Parathyroid adenoma (tissue), 2 donors: ENCODE measurements at regions not wholly inside any gene's neighbourhood (a gene's known extent, or its start where the extent isn't known, plus 50 kb on each side); places are given as distances from the start of the nearest gene placed in this dataset.
"Not testable (repeated sequence)": the region's sequence is repeated elsewhere in the genome, so short reads cannot be mapped to it uniquely, and the experiment has no call there.

ENCODE experiments used
- H2AFZ ChIP-seq: fragments of 300-600 bp; sonication (generic); one replicate; pipeline ENCODE4 v1.7.0; 2017; ENCODE audit warnings: antibody characterized with exemption, mild to moderate bottlenecking
- H3K27ac ChIP-seq: fragments of 300-600 bp; sonication (generic); one replicate; pipeline ENCODE4 v1.7.0; 2017
- H3K27me3 ChIP-seq: fragments of 300-600 bp; sonication (generic); one replicate; pipeline ENCODE4 v1.7.0; 2017; ENCODE audit warnings: low read length; ENCODE audit not compliant: control insufficient read depth, insufficient read depth
- H3K36me3 ChIP-seq: fragments of 300-600 bp; sonication (generic); one replicate; pipeline ENCODE4 v1.7.0; 2017; ENCODE audit warnings: low read length; ENCODE audit not compliant: control insufficient read depth, insufficient read depth
- H3K4me1 ChIP-seq: fragments of 300-600 bp; sonication (generic); one replicate; pipeline ENCODE4 v1.7.0; 2017; ENCODE audit warnings: control low read depth
- H3K4me2 ChIP-seq: fragments of 300-600 bp; sonication (generic); one replicate; pipeline ENCODE4 v1.7.0; 2017; ENCODE audit warnings: low read length
- H3K4me3 ChIP-seq: fragments of 300-600 bp; sonication (generic); one replicate; pipeline ENCODE4 v1.7.0; 2017; ENCODE audit warnings: low read depth, low read length
- H3K79me2 ChIP-seq: fragments of 300-600 bp; sonication (generic); one replicate; pipeline ENCODE4 v1.7.0; 2017; ENCODE audit warnings: control low read depth
- H3K9ac ChIP-seq: fragments of 300-600 bp; sonication (generic); one replicate; pipeline ENCODE4 v1.7.0; 2017; ENCODE audit warnings: mild to moderate bottlenecking
- H3K9me3 ChIP-seq: fragments of 300-600 bp; sonication (generic); one replicate; pipeline ENCODE4 v1.7.0; 2017; ENCODE audit warnings: low read length; ENCODE audit not compliant: control insufficient read depth
- CTCF ChIP-seq: fragments of 300-600 bp; sonication (generic); IDR thresholded peaks from one replicate; pipeline ENCODE4 v1.7.0; 2017; ENCODE audit warnings: antibody characterized with exemption, mild to moderate bottlenecking
- donor health status: primary hyperparathyroidism.

GRCh38 chr2:95761556-95761955 is 169.8 kb downstream of the TRIM43 start:
- TF ChIP-seq CTCF = no peak
- no peaks in the 10 kb centered on the region for H3K36me3 ChIP-seq
- no peak overlapping the region for H3K27ac ChIP-seq
- no peaks in the 10 kb centered on the region for H3K27me3 ChIP-seq
- no peaks in the 10 kb centered on the region for H3K4me1 ChIP-seq
- H2AFZ ChIP-seq = no peak overlapping the region
- H3K4me2 ChIP-seq = no peak overlapping the region
- no peaks in the 10 kb centered on the region for H3K9me3 ChIP-seq
- no peak overlapping the region for H3K4me3 ChIP-seq
- H3K79me2 ChIP-seq = no peaks in the 10 kb centered on the region
- H3K9ac ChIP-seq = no peak overlapping the region

GRCh38 chr2:95762023-95763021 is 170.5 kb downstream of the TRIM43 start:
- H3K9ac ChIP-seq, H3K9me3 ChIP-seq, H3K4me3 ChIP-seq: not testable (repeated sequence)

GRCh38 chr2:95763074-95763473 is 171.3 kb downstream of the TRIM43 start:
- not testable (repeated sequence) for H3K9ac ChIP-seq, H3K4me2 ChIP-seq, H3K27ac ChIP-seq, H2AFZ ChIP-seq, H3K79me2 ChIP-seq, H3K4me1 ChIP-seq, H3K27me3 ChIP-seq, H3K36me3 ChIP-seq, H3K9me3 ChIP-seq, H3K4me3 ChIP-seq

More at GRCh38 chr2:95762023-95763021, 170.5 kb downstream of the TRIM43 start:
- not testable (repeated sequence) for H3K4me2 ChIP-seq, H3K4me1 ChIP-seq, H3K27me3 ChIP-seq, H3K27ac ChIP-seq, H2AFZ ChIP-seq, H3K36me3 ChIP-seq, H3K79me2 ChIP-seq

- H3K27me3 ChIP-seq, H3K4me1 ChIP-seq, H3K27ac ChIP-seq, H3K4me2 ChIP-seq, H2AFZ ChIP-seq, H3K79me2 ChIP-seq, H3K9ac ChIP-seq, H3K9me3 ChIP-seq, H3K4me3 ChIP-seq, H3K36me3 ChIP-seq: not testable (repeated sequence)
Measured at GRCh38 chr2:95764966-95765365, 173.2 kb downstream of the TRIM43 start.

- not testable (repeated sequence) for H3K4me2 ChIP-seq, H3K9me3 ChIP-seq, H3K79me2 ChIP-seq, H2AFZ ChIP-seq, H3K4me3 ChIP-seq, H3K4me1 ChIP-seq, H3K27ac ChIP-seq, H3K9ac ChIP-seq, H3K27me3 ChIP-seq, H3K36me3 ChIP-seq
Measured at GRCh38 chr2:95765925-95766910, 174.4 kb downstream of the TRIM43 start.

- not testable (repeated sequence) for H3K4me2 ChIP-seq, H3K4me1 ChIP-seq, H3K4me3 ChIP-seq, H3K36me3 ChIP-seq, H3K27ac ChIP-seq, H2AFZ ChIP-seq, H3K9me3 ChIP-seq, H3K79me2 ChIP-seq, H3K9ac ChIP-seq, H3K27me3 ChIP-seq
Measured at GRCh38 chr2:95767531-95767930, 175.7 kb downstream of the TRIM43 start.

GRCh38 chr2:95767950-95768349 is 176.1 kb downstream of the TRIM43 start:
- H3K36me3 ChIP-seq, H3K9me3 ChIP-seq, H3K9ac ChIP-seq, H3K4me3 ChIP-seq, H3K27ac ChIP-seq, H3K4me1 ChIP-seq, H3K79me2 ChIP-seq, H2AFZ ChIP-seq, H3K4me2 ChIP-seq, H3K27me3 ChIP-seq: not testable (repeated sequence)

GRCh38 chr2:95769256-95769655 is 177.5 kb downstream of the TRIM43 start:
- not testable (repeated sequence) for H3K4me1 ChIP-seq, H2AFZ ChIP-seq, H3K9me3 ChIP-seq, H3K36me3 ChIP-seq, H3K4me3 ChIP-seq, H3K9ac ChIP-seq, H3K27me3 ChIP-seq, H3K79me2 ChIP-seq, H3K4me2 ChIP-seq, H3K27ac ChIP-seq

GRCh38 chr2:95770726-95771125 is 178.9 kb downstream of the TRIM43 start:
- not testable (repeated sequence) for H3K9ac ChIP-seq, H3K79me2 ChIP-seq, H3K4me3 ChIP-seq, H3K4me2 ChIP-seq, H3K36me3 ChIP-seq, H3K27ac ChIP-seq, H2AFZ ChIP-seq, H3K4me1 ChIP-seq, H3K27me3 ChIP-seq, H3K9me3 ChIP-seq
